ENCODE measurements at regions not wholly inside any gene's neighbourhood (a gene's known extent, or its start where the extent isn't known, plus 50 kb on each side); places are given as distances from the start of the nearest gene placed in this dataset.

GRCh38 chr18:4871197-4871596 is 325.9 kb downstream of the AKAIN1 start:
- Histone ChIP-seq H3K9ac (ENCODE audit: low read length) (no peak overlapping the region), H3K4me3 (ENCODE audit: low read length) (no peak overlapping the region), H3K4me1 (ENCODE audit: low read length) (no peaks in the 10 kb centered on the region), H3K36me3 (replicated peaks; ENCODE audit: low read depth, low read length) (no peaks in the 10 kb centered on the region), H3K4me2 (ENCODE audit: low read length) (no peak overlapping the region), H4K20me1 (ENCODE audit: insufficient read depth, low read length) (no peaks in the 10 kb centered on the region), H2AFZ (ENCODE audit: low read depth, low read length) (no peak overlapping the region), H3K79me2 (ENCODE audit: low read length) (no peaks in the 10 kb centered on the region), H3K27ac (ENCODE audit: low read length) (no peak overlapping the region), H3K9me3 (ENCODE audit: insufficient read depth, low read length) (no peaks in the 10 kb centered on the region), H3K27me3 (ENCODE audit: low read depth, low read length) (no peaks in the 10 kb centered on the region)
- TF ChIP-seq EZH2phosphoT487 (IDR thresholded peaks at IDR 0.05; ENCODE audit: low read depth) (no peak), CTCF (IDR thresholded peaks at IDR 0.05; ENCODE audit: low read depth, low read length) (no peak)

GRCh38 chr18:4870177-4870773 is 326.8 kb downstream of the AKAIN1 start:
- Histone ChIP-seq H3K4me1 (ENCODE audit: low read length) (no peaks in the 10 kb centered on the region), H2AFZ (ENCODE audit: low read depth, low read length) (no peak overlapping the region), H3K9ac (ENCODE audit: low read length) (no peak overlapping the region), H3K4me2 (ENCODE audit: low read length) (no peak overlapping the region), H4K20me1 (ENCODE audit: insufficient read depth, low read length) (no peaks in the 10 kb centered on the region), H3K9me3 (ENCODE audit: insufficient read depth, low read length) (no peaks in the 10 kb centered on the region), H3K27ac (ENCODE audit: low read length) (no peak overlapping the region), H3K79me2 (ENCODE audit: low read length) (no peaks in the 10 kb centered on the region), H3K4me3 (ENCODE audit: low read length) (no peak overlapping the region), H3K27me3 (ENCODE audit: low read depth, low read length) (no peaks in the 10 kb centered on the region), H3K36me3 (replicated peaks; ENCODE audit: low read depth, low read length) (no peaks in the 10 kb centered on the region)
- TF ChIP-seq CTCF (IDR thresholded peaks at IDR 0.05; ENCODE audit: low read depth, low read length) (no peak), EZH2phosphoT487 (IDR thresholded peaks at IDR 0.05; ENCODE audit: low read depth) (no peak)

- H3K36me3 ChIP-seq (replicated peaks; ENCODE audit: low read depth, low read length) = no peaks in the 10 kb centered on the region
- H4K20me1 ChIP-seq (ENCODE audit: insufficient read depth, low read length) = no peaks in the 10 kb centered on the region
- no peak overlapping the region for H3K27ac ChIP-seq (ENCODE audit: low read length)
- H2AFZ ChIP-seq (ENCODE audit: low read depth, low read length) = no peak overlapping the region
- no peak overlapping the region for H3K4me3 ChIP-seq (ENCODE audit: low read length)
- no peaks in the 10 kb centered on the region for H3K9me3 ChIP-seq (ENCODE audit: insufficient read depth, low read length)
- H3K27me3 ChIP-seq (ENCODE audit: low read depth, low read length) = no peaks in the 10 kb centered on the region
- no peaks in the 10 kb centered on the region for H3K79me2 ChIP-seq (ENCODE audit: low read length)
- no peak overlapping the region for H3K4me2 ChIP-seq (ENCODE audit: low read length)
- H3K4me1 ChIP-seq (ENCODE audit: low read length) = no peaks in the 10 kb centered on the region
- H3K9ac ChIP-seq (ENCODE audit: low read length) = no peak overlapping the region
- TF ChIP-seq CTCF (IDR thresholded peaks at IDR 0.05; ENCODE audit: low read depth, low read length) = no peak
- no peak for TF ChIP-seq EZH2phosphoT487 (IDR thresholded peaks at IDR 0.05; ENCODE audit: low read depth)
These were observed 327.9 kb downstream of the AKAIN1 start for GRCh38 chr18:4869155-4869554.

- no peaks in the 10 kb centered on the region for H3K4me1 ChIP-seq (ENCODE audit: low read length)
- H3K27ac ChIP-seq (ENCODE audit: low read length) = no peak overlapping the region
- no peak overlapping the region for H3K4me3 ChIP-seq (ENCODE audit: low read length)
- no peak overlapping the region for H3K4me2 ChIP-seq (ENCODE audit: low read length)
- H2AFZ ChIP-seq (ENCODE audit: low read depth, low read length) = no peak overlapping the region
- H3K9me3 ChIP-seq (ENCODE audit: insufficient read depth, low read length) = no peaks in the 10 kb centered on the region
- H3K9ac ChIP-seq (ENCODE audit: low read length) = no peak overlapping the region
- H3K79me2 ChIP-seq (ENCODE audit: low read length) = no peaks in the 10 kb centered on the region
- H3K27me3 ChIP-seq (ENCODE audit: low read depth, low read length) = no peaks in the 10 kb centered on the region
- H4K20me1 ChIP-seq (ENCODE audit: insufficient read depth, low read length) = no peaks in the 10 kb centered on the region
- H3K36me3 ChIP-seq (replicated peaks; ENCODE audit: low read depth, low read length) = no peaks in the 10 kb centered on the region
- TF ChIP-seq CTCF (IDR thresholded peaks at IDR 0.05; ENCODE audit: low read depth, low read length) = no peak
- no peak for TF ChIP-seq EZH2phosphoT487 (IDR thresholded peaks at IDR 0.05; ENCODE audit: low read depth)
These were observed 338.5 kb downstream of the AKAIN1 start for GRCh38 chr18:4858379-4859127.
